ENCODE measurements at regions not wholly inside any gene's neighbourhood (a gene's known extent, or its start where the extent isn't known, plus 50 kb on each side); places are given as distances from the start of the nearest gene placed in this dataset.

DNA sequence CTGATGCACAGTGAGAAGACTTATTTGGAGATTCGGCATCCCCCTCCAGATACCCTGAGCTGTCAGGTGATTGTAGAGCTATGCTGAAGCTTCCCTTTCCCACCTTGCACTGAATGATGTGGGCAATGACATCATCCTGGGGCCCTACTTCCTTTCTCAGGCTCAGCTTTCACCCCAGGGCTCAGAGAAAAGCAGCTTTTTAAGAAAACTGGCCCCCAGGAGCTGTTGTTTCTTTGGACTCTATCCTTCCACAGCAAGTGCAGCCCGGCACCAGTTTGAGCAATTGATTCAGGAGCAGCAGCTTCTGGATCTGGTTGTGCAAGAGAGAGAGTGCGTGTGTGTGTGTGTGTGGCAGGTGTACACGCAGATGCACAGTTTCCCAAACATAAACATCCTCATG, 251.3 kb downstream of the ANAPC1 start:
- no peak overlapping the region for H3K27ac ChIP-seq
- H3K27me3 ChIP-seq, result no peaks in the 10 kb centered on the region
- H3K4me1 ChIP-seq, result no peaks in the 10 kb centered on the region
- no peaks in the 10 kb centered on the region for H3K9me3 ChIP-seq
- DNase-seq, result no peak
- WGBS, 2 donors, result 80% methylated on average over 4 of the region's 4 CpGs
- intact Hi-C loops (cut with DNase I; ENCODE audit: low total_unique reads), result no loop called here
- no peak overlapping the region for H3K4me3 ChIP-seq
- TF ChIP-seq POLR2A (IDR thresholded peaks at IDR 0.05), result no peak
- TF ChIP-seq, protein P1, sequence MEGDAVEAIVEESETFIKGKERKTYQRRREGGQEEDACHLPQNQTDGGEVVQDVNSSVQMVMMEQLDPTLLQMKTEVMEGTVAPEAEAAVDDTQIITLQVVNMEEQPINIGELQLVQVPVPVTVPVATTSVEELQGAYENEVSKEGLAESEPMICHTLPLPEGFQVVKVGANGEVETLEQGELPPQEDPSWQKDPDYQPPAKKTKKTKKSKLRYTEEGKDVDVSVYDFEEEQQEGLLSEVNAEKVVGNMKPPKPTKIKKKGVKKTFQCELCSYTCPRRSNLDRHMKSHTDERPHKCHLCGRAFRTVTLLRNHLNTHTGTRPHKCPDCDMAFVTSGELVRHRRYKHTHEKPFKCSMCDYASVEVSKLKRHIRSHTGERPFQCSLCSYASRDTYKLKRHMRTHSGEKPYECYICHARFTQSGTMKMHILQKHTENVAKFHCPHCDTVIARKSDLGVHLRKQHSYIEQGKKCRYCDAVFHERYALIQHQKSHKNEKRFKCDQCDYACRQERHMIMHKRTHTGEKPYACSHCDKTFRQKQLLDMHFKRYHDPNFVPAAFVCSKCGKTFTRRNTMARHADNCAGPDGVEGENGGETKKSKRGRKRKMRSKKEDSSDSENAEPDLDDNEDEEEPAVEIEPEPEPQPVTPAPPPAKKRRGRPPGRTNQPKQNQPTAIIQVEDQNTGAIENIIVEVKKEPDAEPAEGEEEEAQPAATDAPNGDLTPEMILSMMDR (IDR thresholded peaks at IDR 0.05), result no peak
- no peaks in the 10 kb centered on the region for H3K36me3 ChIP-seq (ENCODE audit: low read depth, missing control alignments)

DNA sequence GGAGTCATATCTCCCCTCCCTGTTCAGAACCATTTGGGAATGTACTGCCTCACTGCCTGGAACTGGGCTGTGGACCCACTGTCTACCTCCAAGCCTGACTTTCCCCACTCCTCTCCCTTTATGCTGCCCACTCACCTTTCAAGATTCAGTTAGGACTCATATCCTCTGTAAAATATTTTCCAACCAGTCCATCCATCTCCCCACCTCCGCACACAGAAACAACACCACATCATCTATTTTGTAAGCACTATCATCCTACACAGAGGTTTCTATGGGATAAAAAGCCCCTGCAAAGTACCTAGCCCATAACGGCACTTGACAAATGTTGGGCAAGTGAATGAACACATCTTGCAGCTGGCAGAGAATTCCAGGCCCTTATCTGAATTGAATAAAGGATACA, 250.8 kb downstream of the ANAPC1 start:
- no peak overlapping the region for H3K4me3 ChIP-seq
- 94 to 95% methylated on average over 2 of the region's 2 CpGs for WGBS, 2 donors
- H3K4me1 ChIP-seq, result no peaks in the 10 kb centered on the region
- no peak for DNase-seq
- no peak for TF ChIP-seq POLR2A (IDR thresholded peaks at IDR 0.05)
- TF ChIP-seq, protein P1 (IDR thresholded peaks at IDR 0.05), result no peak
- H3K9me3 ChIP-seq, result no peaks in the 10 kb centered on the region
- intact Hi-C loops (cut with DNase I; ENCODE audit: low total_unique reads), result no loop called here
- H3K27ac ChIP-seq, result no peak overlapping the region
- no peaks in the 10 kb centered on the region for H3K36me3 ChIP-seq (ENCODE audit: low read depth, missing control alignments)
- H3K27me3 ChIP-seq, result no peaks in the 10 kb centered on the region

DNA sequence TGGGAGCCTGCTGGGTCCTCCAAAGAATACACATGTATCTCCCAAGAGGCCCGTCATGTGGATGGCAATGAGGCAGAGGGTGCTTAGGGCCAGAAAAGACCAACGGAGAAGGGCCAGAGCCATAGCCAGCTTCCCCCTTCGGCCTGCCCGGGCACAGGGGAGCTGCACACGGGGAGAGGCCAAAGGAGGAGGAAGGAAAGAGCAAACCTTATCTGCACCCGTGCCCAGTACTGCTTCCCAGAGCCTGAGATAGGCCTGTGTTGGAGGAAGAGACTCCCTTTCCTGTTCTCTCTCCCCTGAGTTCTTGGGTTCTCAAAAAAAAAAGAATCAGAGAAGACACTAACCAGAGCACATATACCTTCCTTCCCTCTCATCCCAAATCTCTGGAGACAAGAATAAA, 250.3 kb downstream of the ANAPC1 start:
- DNase-seq, result no peak
- Histone ChIP-seq H3K4me3 (no peak overlapping the region), H3K27me3 (no peaks in the 10 kb centered on the region), H3K9me3 (no peaks in the 10 kb centered on the region), H3K36me3 (ENCODE audit: low read depth, missing control alignments) (no peaks in the 10 kb centered on the region), H3K4me1 (no peaks in the 10 kb centered on the region), H3K27ac (no peak overlapping the region)
- intact Hi-C loops (cut with DNase I; ENCODE audit: low total_unique reads), result no loop called here
- TF ChIP-seq, protein P1 (IDR thresholded peaks at IDR 0.05), result no peak
- 73 to 80% methylated on average over 6 of the region's 6 CpGs for WGBS, 2 donors

DNA sequence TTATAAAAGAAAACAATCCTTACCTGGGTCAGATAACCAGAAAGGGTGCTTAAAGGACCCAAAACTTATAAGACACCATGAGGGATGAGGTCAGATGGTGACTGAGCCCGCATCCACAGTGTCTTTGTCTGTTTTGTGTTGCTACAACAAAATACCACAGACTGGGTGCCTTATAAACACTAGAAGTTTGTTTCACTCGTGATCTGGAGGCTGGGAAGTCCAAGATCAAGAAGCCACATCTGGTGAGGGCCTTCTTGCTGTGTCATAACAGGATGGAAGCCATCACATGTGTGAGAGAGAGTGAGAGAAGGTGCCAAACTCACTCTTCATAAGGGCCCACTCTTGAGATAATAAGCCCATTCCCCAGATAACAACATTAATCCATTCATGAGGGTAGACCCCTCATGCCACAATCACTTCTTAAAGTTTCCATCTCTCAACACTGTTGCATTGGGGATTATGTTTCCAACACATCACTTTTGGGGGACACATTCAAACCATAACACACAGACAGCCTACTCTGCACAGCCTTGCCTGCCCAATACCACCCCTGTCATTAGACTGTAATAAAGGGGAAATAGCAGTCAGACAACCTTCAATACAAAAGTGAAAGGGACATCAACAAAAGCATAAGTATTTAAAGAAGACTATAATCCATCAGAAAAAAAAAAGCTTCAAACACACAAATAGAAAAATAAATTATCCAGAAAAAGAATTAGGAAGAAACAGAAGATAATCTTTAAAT, 249.8 kb downstream of the ANAPC1 start:
- intact Hi-C loops (cut with DNase I; ENCODE audit: low total_unique reads), result no loop called here
- Histone ChIP-seq H3K4me1 (no peaks in the 10 kb centered on the region), H3K27ac (no peak overlapping the region), H3K27me3 (no peaks in the 10 kb centered on the region), H3K4me3 (no peak overlapping the region), H3K36me3 (ENCODE audit: low read depth, missing control alignments) (no peaks in the 10 kb centered on the region), H3K9me3 (no peaks in the 10 kb centered on the region)
- TF ChIP-seq POLR2A (IDR thresholded peaks at IDR 0.05), result no peak
- TF ChIP-seq, protein P1 (IDR thresholded peaks at IDR 0.05), result no peak
- 87 to 97% methylated on average over 2 of the region's 2 CpGs for WGBS, 2 donors
- DNase-seq, result no peak

DNA sequence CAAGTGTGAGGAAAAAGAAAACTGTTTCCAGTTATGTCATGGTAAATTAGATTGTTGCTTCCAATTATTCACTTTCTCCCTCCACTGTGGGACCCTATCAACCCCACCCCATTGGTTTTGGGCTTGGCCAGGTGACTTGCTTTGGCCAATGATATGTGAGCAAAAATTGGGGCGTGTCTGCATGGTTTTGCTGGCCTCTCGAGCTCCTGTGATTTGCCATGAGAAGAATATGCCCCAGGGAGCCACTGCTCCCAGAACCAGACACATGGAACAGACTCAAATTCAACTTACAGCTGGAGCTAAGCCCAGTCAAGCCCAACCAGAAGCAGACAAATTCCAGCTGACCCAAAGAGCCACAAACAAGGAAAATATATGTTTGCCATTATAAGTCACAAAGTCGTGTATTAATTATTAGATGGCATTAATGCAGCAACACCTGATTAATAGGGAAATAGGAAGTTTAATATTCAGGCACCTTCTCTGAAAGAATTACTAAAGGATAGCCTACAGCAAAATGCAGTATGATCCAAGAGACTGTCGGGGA, 248.9 kb downstream of the ANAPC1 start:
- Histone ChIP-seq H3K36me3 (ENCODE audit: low read depth, missing control alignments) (no peaks in the 10 kb centered on the region), H3K4me1 (no peaks in the 10 kb centered on the region)
- TF ChIP-seq, protein P1 (IDR thresholded peaks at IDR 0.05), result no peak
- no peak for TF ChIP-seq POLR2A (IDR thresholded peaks at IDR 0.05)

More for the DNA sequence above, 248.9 kb downstream of the ANAPC1 start:
- DNase-seq, result no peak
- no peak overlapping the region for H3K4me3 ChIP-seq
- H3K27me3 ChIP-seq, result no peaks in the 10 kb centered on the region
- 72 to 77% methylated on average over 4 of the region's 4 CpGs for WGBS, 2 donors
- intact Hi-C loops (cut with DNase I; ENCODE audit: low total_unique reads), result no loop called here
- no peak overlapping the region for H3K27ac ChIP-seq
- H3K9me3 ChIP-seq, result no peaks in the 10 kb centered on the region
